GM12892 (cell line): ENCODE measurements at regions not wholly inside any gene's neighbourhood (a gene's known extent, or its start where the extent isn't known, plus 50 kb on each side); places are given as distances from the start of the nearest gene placed in this dataset.

Experiments used
- POLR2A ChIP-seq: IDR thresholded peaks from 2 replicates; pipeline ENCODE4 v1.6.1; 2011; ENCODE audit warnings: low read depth, low read length, control low read depth
- POLR2AphosphoS5 ChIP-seq: IDR thresholded peaks from 2 replicates; pipeline ENCODE4 v1.6.1; 2011; ENCODE audit warnings: low read depth, low read length, control low read depth
- TAF1 ChIP-seq: IDR thresholded peaks from 2 replicates; pipeline ENCODE4 v1.6.1; 2011; ENCODE audit warnings: low read depth, mild to moderate bottlenecking, control low read depth, low read length, borderline replicate concordance

DNA sequence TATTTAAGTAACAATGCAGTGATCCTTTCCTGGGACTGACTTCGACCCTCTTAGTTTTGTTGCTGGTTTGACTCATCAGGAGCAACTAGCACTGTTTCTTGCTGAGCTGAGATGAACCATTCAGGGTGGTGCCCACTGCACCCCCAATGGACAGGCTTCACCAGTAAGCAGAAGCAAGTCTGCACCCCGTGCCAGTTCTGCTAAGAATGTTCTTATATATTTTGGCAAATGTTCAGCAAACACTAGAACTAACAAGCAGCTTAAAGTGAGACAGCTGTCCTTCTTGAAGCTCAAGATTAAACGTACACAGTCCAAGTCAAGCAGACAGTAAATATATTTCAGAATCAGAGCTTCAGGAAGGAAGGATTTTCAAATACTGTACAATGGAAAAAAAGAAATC is 561.3 kb upstream of the CDH4 start:
- no peak for TF ChIP-seq TAF1
- no peak for TF ChIP-seq POLR2A
- TF ChIP-seq POLR2AphosphoS5 = no peak
